ENCODE measurements at regions not wholly inside any gene's neighbourhood (a gene's known extent, or its start where the extent isn't known, plus 50 kb on each side); places are given as distances from the start of the nearest gene placed in this dataset.
A peak's percentile ranks its signal among the peaks of the same experiment; 100 is the strongest.

DNA sequence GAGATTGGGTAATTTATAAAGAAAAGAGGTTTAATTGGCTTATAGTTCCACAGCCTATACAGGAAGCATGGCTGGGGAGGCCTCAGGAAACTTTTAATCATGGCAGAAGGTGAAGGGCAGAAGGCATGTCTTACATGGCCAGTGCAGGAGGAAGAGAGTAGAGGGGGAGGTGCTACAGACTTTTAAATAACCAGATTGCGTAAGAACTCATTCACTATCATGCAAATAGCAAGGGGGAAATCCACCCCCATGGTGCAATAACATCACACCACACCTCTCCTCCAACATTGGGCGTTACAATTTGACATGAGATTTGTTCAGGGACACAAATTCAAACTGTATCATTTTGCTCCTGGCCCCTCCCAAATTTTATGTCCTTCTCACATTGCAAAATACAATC lies 353.8 kb upstream of the PABPC5 start:
- H3K27ac ChIP-seq (ENCODE audit: insufficient read depth, low read length), result no peak overlapping the region
- no peak overlapping the region for H3K56ac ChIP-seq (ENCODE audit: extremely low read depth, insufficient read depth, low read length)
- no peaks in the 10 kb centered on the region for H3K27me3 ChIP-seq (ENCODE audit: control insufficient read depth, insufficient read depth, low read length)
- H2BK5ac ChIP-seq (ENCODE audit: low read depth, low read length, poor library complexity, severe bottlenecking), result no peak overlapping the region
- H3K79me1 ChIP-seq (ENCODE audit: low read depth in 1 of 2, low read length in 2 of 2), result no peaks in the 10 kb centered on the region
- no peak overlapping the region for H4K91ac ChIP-seq (ENCODE audit: insufficient read depth, low read depth, low read length)
- H3K9me3 ChIP-seq (ENCODE audit: control insufficient read depth, insufficient read depth, low read length), result no peaks in the 10 kb centered on the region
- H3K18ac ChIP-seq (ENCODE audit: low read depth, low read length), result no peak overlapping the region
- no peak overlapping the region for H3K4me3 ChIP-seq (ENCODE audit: insufficient read depth, low read depth, low read length)
- no peak overlapping the region for H2BK15ac ChIP-seq (ENCODE audit: low read depth, low read length)
- TF ChIP-seq POLR2A (IDR thresholded peaks at IDR 0.05; ENCODE audit: low read depth, low read length) (no peak), CEBPB (IDR thresholded peaks at IDR 0.05; ENCODE audit: low read depth, low read length) (peak; percentile 54)
- POLR2A ChIA-PET (ENCODE audit: unreplicated experiment), result no interaction called here
- no peaks in the 10 kb centered on the region for H3K4me1 ChIP-seq (ENCODE audit: control insufficient read depth, insufficient read depth, low read length)
- H3K9ac ChIP-seq (ENCODE audit: low read depth, low read length), result no peak overlapping the region
- no peaks in the 10 kb centered on the region for H3K36me3 ChIP-seq (ENCODE audit: control insufficient read depth, insufficient read depth, low read length)
- H4K5ac ChIP-seq (ENCODE audit: low read depth, low read length), result no peak overlapping the region
- H2AFZ ChIP-seq (replicated peaks; ENCODE audit: low read length, poor library complexity), result no peak overlapping the region
- dilution Hi-C loops (cut with HindIII; ENCODE audit: low sequenced_read_pairs, unreplicated experiment), result no loop called here
- CTCF ChIA-PET, result no interaction called here
- no peak overlapping the region for H3K4ac ChIP-seq (ENCODE audit: low read depth, low read length)
- intact Hi-C loops (cut with micrococcal nuclease), result no loop called here
- H2AK9ac ChIP-seq (replicated peaks; ENCODE audit: low read depth, low read length, poor library complexity), result no peak overlapping the region
- no peak overlapping the region for H4K8ac ChIP-seq (ENCODE audit: low read depth in 2 of 2, low read length in 2 of 2)
- H3K4me2 ChIP-seq (ENCODE audit: low read depth, low read length), result no peak overlapping the region
- no peaks in the 10 kb centered on the region for H3K9me1 ChIP-seq (ENCODE audit: insufficient read depth, low read length)
- DNase-seq (no peak), ATAC-seq (ENCODE audit: low read depth) (no peak)
- BruUV-seq (replicated peaks), result no TSS peak
- H2BK20ac ChIP-seq (ENCODE audit: low read depth, low read length), result no peak overlapping the region
- no peak overlapping the region for H2BK120ac ChIP-seq (ENCODE audit: low read depth, low read length)
- no peak overlapping the region for H3K23ac ChIP-seq (ENCODE audit: low read depth, low read length)
- in situ Hi-C loops (cut with MboI; ENCODE audit: low sequenced_read_pairs), result no loop called here
- no CpG with 5 or more reads among the region's 2 CpGs for WGBS, 2 experiments (ENCODE audit: extremely low coverage in 2 of 2, insufficient read length in 1 of 2)
- H4K20me1 ChIP-seq (ENCODE audit: insufficient read depth, low read length), result no peaks in the 10 kb centered on the region
- no peak overlapping the region for H2AK5ac ChIP-seq (ENCODE audit: low read depth, low read length)
- no peak overlapping the region for H3K14ac ChIP-seq (replicated peaks; ENCODE audit: low read depth, low read length)
